HAP-1 (cell line): ENCODE measurements at regions not wholly inside any gene's neighbourhood (a gene's known extent, or its start where the extent isn't known, plus 50 kb on each side); places are given as distances from the start of the nearest gene placed in this dataset.

ENCODE experiments used
- DNase-seq, 2 experiments: peaks; one replicate each; pipeline ENCODE4 v3.0.0-alpha.2; 2016 to 2020; ENCODE audit warnings: low spot score in 2 of 2
- H3K27me3 ChIP-seq: fragments of 250-450 bp; sonication (Bioruptor Pico); 2 replicates; pipeline ENCODE4 v1.5.1; 2020; ENCODE audit warnings: low read depth, mild to moderate bottlenecking, moderate library complexity
- H3K36me3 ChIP-seq: fragments of 250-450 bp; sonication (Bioruptor Pico); replicated peaks from 2 replicates; pipeline ENCODE4 v1.5.1; 2020; ENCODE audit warnings: mild to moderate bottlenecking
- H3K4me1 ChIP-seq: fragments of 250-450 bp; sonication (Bioruptor Pico); 2 replicates; pipeline ENCODE4 v1.5.1; 2020; ENCODE audit warnings: mild to moderate bottlenecking
- H3K4me3 ChIP-seq: fragments of 250-450 bp; sonication (Bioruptor Pico); 2 replicates; pipeline ENCODE4 v1.5.1; 2020; ENCODE audit warnings: mild to moderate bottlenecking, moderate library complexity
- H3K9me3 ChIP-seq: fragments of 250-450 bp; sonication (Bioruptor Pico); 2 replicates; pipeline ENCODE4 v1.5.1; 2020; ENCODE audit warnings: mild to moderate bottlenecking, moderate library complexity
- in situ Hi-C: fragments of 300-500 bp; cut with MboI; formaldehyde crosslinking; loops from 3 replicates; pipeline ENCODE4 v1.14.3; 2020; ENCODE audit warnings: low sequenced_read_pairs, inconsistent platforms, mixed read lengths

GRCh38 chr1:57879700-57880099, 455.8 kb upstream of the DAB1 start:
- Histone ChIP-seq H3K9me3 (no peaks in the 10 kb centered on the region), H3K4me3 (no peak overlapping the region), H3K36me3 (no peaks in the 10 kb centered on the region), H3K27me3 (no peaks in the 10 kb centered on the region), H3K4me1 (no peaks in the 10 kb centered on the region)
- in situ Hi-C loops, result no loop called here
- no peak for DNase-seq

- Histone ChIP-seq H3K4me1 (no peaks in the 10 kb centered on the region), H3K36me3 (no peaks in the 10 kb centered on the region), H3K27me3 (no peaks in the 10 kb centered on the region), H3K4me3 (no peak overlapping the region), H3K9me3 (no peaks in the 10 kb centered on the region)
- DNase-seq, result no peak
- in situ Hi-C loops, result no loop called here
These were observed 450.6 kb upstream of the DAB1 start for GRCh38 chr1:57874418-57874877.

- no peaks in the 10 kb centered on the region for H3K4me1 ChIP-seq
- H3K4me3 ChIP-seq, result no peak overlapping the region
- H3K27me3 ChIP-seq, result no peaks in the 10 kb centered on the region
- no peaks in the 10 kb centered on the region for H3K9me3 ChIP-seq
- no peaks in the 10 kb centered on the region for H3K36me3 ChIP-seq
- DNase-seq, result no peak
- in situ Hi-C loops, result no loop called here
These were observed 449.1 kb upstream of the DAB1 start for GRCh38 chr1:57872913-57873312.

- H3K36me3 ChIP-seq, result no peaks in the 10 kb centered on the region
- H3K9me3 ChIP-seq, result no peaks in the 10 kb centered on the region
- no peak for DNase-seq
- in situ Hi-C loops, result no loop called here
- no peaks in the 10 kb centered on the region for H3K27me3 ChIP-seq
- no peaks in the 10 kb centered on the region for H3K4me1 ChIP-seq
- H3K4me3 ChIP-seq, result no peak overlapping the region
These were observed 445.0 kb upstream of the DAB1 start for GRCh38 chr1:57868908-57869307.

DNA sequence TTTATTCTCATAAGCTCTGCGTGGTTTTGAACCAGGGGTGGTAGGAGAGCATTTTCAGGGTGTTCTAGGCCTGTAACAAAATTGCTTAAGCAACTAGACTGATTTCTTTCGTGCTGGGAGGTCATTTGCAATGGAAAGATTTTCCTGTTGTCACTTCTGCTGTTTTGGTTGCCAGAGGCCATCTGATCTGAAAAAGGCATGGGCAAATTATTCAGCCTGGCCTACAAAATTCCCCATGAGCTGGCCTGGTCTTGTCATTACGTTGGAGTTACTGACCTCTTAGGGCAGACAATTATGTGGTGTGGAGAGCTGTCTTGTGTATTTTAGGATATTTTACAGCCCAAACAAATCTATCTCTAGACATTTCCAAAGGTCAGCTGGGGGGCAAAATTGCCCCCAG, 444.4 kb upstream of the DAB1 start:
- DNase-seq, result no peak
- Histone ChIP-seq H3K9me3 (no peaks in the 10 kb centered on the region), H3K27me3 (no peaks in the 10 kb centered on the region), H3K4me3 (no peak overlapping the region), H3K36me3 (no peaks in the 10 kb centered on the region), H3K4me1 (no peaks in the 10 kb centered on the region)
- in situ Hi-C loops, result no loop called here

DNA sequence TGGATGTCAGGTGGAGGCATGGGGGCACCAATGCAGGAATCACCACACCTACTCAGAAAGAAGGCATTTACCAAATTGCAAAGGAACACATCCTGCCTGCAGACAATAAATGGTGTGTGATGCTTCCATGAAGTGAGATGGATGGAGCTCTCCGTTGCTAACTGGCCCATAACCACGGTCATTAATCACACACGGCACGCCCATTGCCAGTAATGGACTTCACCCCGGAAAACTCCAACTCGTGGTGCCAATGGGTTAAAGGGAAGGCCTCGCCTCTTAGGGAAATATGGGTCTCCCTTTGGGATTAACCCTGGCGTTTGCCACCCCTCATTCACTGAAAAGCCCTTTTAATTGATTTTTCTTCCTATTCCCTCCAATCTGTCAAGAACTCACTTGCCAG, 443.1 kb upstream of the DAB1 start:
- Histone ChIP-seq H3K36me3 (no peaks in the 10 kb centered on the region), H3K27me3 (no peaks in the 10 kb centered on the region), H3K4me1 (no peaks in the 10 kb centered on the region), H3K4me3 (no peak overlapping the region), H3K9me3 (no peaks in the 10 kb centered on the region)
- no peak for DNase-seq
- in situ Hi-C loops, result no loop called here

DNA sequence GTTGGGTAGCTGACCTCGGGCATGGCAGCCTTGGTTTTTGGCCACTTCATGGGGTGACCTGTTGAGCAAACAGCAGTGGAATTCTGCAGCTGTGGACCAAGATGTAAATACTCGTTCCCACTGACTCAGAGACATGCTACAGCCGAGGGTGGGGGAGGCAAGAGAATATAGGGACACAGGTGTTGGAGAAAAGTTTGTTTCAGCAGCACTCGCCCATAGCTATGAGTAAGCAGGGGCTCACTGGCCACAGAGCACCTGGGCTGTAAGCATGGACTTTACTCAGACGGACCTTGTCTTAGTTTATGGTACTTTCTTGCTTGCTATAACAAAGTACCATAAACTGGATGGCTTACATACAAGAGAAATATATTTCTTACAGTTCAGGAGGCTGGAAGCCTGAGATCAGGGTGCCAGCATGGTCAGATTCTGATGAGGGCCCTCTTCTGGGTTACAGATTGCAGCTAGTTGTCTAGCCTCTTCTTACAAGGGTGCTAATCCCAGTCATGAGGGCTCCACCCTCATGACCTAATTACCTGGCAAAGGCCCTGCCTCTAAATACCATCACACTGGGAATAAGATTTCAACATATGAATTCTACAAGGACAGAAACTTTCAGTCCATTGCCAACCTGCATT, 437.2 kb upstream of the DAB1 start:
- H3K9me3 ChIP-seq, result no peaks in the 10 kb centered on the region
- DNase-seq, result no peak
- no peaks in the 10 kb centered on the region for H3K27me3 ChIP-seq
- in situ Hi-C loops, result no loop called here
- H3K4me1 ChIP-seq, result no peaks in the 10 kb centered on the region
- H3K36me3 ChIP-seq, result no peaks in the 10 kb centered on the region
- H3K4me3 ChIP-seq, result no peak overlapping the region

DNA sequence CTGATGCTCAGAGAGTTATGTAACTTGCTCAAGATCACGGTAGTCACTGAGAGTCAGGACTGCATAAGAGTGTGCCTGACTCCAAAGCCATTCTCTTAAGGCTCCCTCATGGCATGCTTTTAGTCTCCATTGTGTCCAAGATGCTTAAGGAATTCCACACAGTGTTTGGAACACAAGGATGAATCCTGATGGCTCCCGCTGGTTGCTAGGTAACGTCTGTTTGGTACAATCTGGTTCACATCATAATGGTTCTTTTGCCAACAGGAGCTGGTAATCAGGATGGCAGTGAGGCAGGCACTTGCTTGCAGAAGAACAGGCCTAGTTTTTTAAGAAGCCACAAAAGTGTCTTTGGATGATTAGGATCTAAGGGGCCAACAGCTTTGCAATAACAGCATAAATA, 436.5 kb upstream of the DAB1 start:
- Histone ChIP-seq H3K27me3 (no peaks in the 10 kb centered on the region), H3K4me1 (no peaks in the 10 kb centered on the region), H3K9me3 (no peaks in the 10 kb centered on the region), H3K4me3 (no peak overlapping the region), H3K36me3 (no peaks in the 10 kb centered on the region)
- in situ Hi-C loops, result no loop called here
- DNase-seq, result no peak

DNA sequence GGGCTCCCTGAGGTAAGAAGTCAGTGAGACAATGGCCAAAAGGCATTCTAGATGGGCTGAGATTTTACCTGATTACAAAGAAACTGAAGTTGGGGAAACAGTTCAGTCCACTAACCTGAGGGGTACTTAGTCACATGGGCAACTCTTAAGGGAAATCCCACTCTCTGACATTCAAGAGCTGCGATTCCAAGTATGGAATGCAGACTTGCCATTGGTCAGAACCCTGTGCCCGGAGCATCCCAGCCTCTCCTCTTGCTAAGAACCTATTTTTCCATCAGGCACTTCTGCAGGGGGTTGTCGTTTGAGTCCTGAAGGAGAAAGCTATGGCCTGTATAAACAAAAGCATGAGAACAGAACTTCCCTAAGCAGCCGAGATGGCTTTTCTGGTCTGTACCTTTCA, 434.9 kb upstream of the DAB1 start:
- in situ Hi-C loops, result no loop called here
- no peaks in the 10 kb centered on the region for H3K36me3 ChIP-seq

DNA sequence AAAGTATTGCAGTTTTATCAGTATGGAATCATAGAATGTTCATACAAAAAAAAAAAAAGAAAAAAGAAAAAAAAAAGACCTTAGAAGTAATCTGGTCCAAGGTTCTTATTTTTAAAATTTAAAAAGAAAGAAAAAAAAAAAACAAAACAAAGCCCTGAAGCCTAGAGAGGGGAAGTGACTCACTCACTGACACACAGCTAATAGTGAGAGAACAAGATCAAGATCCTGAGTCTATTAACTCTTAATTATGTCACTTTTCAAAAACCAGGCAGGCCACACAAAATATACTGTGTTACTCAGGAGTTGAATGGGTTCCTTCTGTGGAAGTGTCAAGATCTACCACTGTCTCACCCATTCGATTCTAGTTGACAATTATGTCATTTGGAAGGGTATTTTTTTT, 433.9 kb upstream of the DAB1 start:
- Histone ChIP-seq H3K4me1 (no peaks in the 10 kb centered on the region), H3K36me3 (no peaks in the 10 kb centered on the region), H3K4me3 (no peak overlapping the region), H3K27me3 (no peaks in the 10 kb centered on the region), H3K9me3 (no peaks in the 10 kb centered on the region)
- DNase-seq, result no peak
- in situ Hi-C loops, result no loop called here

More for the DNA sequence above, 434.9 kb upstream of the DAB1 start:
- H3K27me3 ChIP-seq, result no peaks in the 10 kb centered on the region
- no peak for DNase-seq
- H3K4me3 ChIP-seq, result no peak overlapping the region
- H3K9me3 ChIP-seq, result no peaks in the 10 kb centered on the region
- no peaks in the 10 kb centered on the region for H3K4me1 ChIP-seq

DNA sequence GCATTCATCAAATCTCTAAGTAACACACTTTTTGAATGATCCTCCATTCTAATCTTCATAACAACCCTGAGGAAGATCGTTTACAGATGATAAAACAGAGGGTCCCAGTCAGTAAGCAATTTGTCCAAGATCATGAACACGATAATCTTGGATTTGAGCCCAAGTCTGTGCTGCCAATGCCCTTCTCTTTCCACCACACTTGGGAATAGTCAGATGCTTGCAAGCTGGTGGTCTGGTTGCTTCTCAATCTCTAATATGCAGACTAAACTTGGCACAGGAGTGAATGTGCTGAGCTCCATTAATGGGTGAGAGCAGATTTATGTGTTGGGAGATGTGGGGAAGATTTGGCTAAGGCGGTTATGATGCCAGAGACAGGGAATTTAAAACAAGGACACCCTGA, 430.6 kb upstream of the DAB1 start:
- Histone ChIP-seq H3K4me3 (no peak overlapping the region), H3K36me3 (no peaks in the 10 kb centered on the region), H3K4me1 (no peaks in the 10 kb centered on the region), H3K27me3 (no peaks in the 10 kb centered on the region), H3K9me3 (no peaks in the 10 kb centered on the region)
- DNase-seq, result no peak
- in situ Hi-C loops, result no loop called here

DNA sequence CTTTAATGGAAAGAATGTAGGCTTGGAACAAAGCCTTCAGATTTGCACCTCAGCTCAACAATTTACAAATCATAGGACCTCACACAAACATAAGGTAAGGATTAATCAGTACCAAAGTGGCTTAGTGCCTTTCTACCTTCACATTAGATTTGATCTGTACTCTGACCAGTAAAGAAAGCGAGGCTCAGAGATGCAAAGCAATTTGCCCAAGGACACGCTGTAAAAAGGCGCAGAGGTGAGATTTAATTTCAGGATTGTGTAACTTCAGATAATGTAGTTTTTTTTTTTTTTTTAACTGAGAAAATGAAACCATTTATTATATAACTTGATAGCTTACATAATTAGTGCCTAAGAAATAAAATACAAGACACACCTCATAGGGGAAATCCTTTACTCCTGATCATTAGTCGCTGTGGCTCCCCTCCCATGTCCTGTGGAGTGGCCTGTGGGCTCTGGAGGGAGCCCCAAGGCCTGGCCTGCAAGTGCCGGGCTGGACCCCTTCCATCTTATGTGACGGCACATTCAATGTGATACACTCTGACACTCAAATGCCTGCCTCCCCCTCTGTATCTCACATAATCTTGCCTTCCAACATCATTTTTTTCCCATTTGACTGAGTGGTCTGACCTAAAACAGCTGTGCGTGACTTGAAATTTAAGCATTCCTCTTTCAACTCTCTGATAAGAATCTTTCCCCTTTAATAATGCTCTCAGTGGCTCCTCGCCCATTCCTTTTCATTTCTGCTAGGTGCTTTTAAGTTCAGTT, 426.5 kb upstream of the DAB1 start:
- Histone ChIP-seq H3K4me1 (no peaks in the 10 kb centered on the region), H3K36me3 (no peaks in the 10 kb centered on the region)
- in situ Hi-C loops, result no loop called here

DNA sequence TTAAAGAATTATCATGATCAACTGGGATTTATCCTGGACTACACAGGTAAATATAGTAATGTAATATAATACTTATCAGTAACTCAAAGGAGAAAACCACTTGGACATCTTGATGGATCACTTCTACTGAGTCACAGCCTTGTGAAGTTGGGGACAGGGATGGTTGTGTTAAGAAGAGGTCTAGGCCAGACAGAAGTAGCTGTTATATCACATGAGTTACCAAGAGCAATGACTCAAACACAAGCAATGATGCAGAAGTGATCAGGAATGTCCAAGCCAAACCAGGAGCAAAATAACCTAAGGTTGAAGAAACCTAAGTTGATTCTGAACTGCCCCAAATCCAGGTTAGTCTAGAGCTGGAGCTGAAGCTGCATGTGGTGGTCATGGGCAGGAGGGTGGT, 424.5 kb upstream of the DAB1 start:
- in situ Hi-C loops, result no loop called here
- Histone ChIP-seq H3K4me1 (no peaks in the 10 kb centered on the region), H3K27me3 (no peaks in the 10 kb centered on the region), H3K4me3 (no peak overlapping the region), H3K36me3 (no peaks in the 10 kb centered on the region), H3K9me3 (no peaks in the 10 kb centered on the region)
- DNase-seq, result no peak

More for the DNA sequence above, 426.5 kb upstream of the DAB1 start:
- no peak for DNase-seq
- Histone ChIP-seq H3K9me3 (no peaks in the 10 kb centered on the region), H3K4me3 (no peak overlapping the region), H3K27me3 (no peaks in the 10 kb centered on the region)

GRCh38 chr1:57845041-57845440, 421.2 kb upstream of the DAB1 start:
- H3K9me3 ChIP-seq, result no peaks in the 10 kb centered on the region
- DNase-seq, result no peak
- no peaks in the 10 kb centered on the region for H3K36me3 ChIP-seq
- in situ Hi-C loops, result no loop called here
- H3K4me1 ChIP-seq, result no peaks in the 10 kb centered on the region
- H3K4me3 ChIP-seq, result no peak overlapping the region
- H3K27me3 ChIP-seq, result no peaks in the 10 kb centered on the region
